T-cell (primary cell): ENCODE measurements at regions not wholly inside any gene's neighbourhood (a gene's known extent, or its start where the extent isn't known, plus 50 kb on each side); places are given as distances from the start of the nearest gene placed in this dataset.
"Not testable (repeated sequence)": the region's sequence is repeated elsewhere in the genome, so short reads cannot be mapped to it uniquely, and the experiment has no call there.

ENCODE experiments used
- ATAC-seq, 4 experiments: fragments of 200-7000 bp in 3 of 4; fragments of 150-1000 bp in 1 of 4; cut with Tn5 transposase; replicated peaks in 1 of 4; 1 replicate in 3 of 4; 2 replicates in 1 of 4; pipeline ENCODE4 v1.10.0; 2021; ENCODE audit warnings: moderate library complexity in 3 of 4, mild to moderate bottlenecking in 2 of 4, moderate number of reproducible peaks in 1 of 4
- CTCF ChIA-PET, 2 donors: fragments of 300-600 bp; sonication (Branson Sonifier 250); formaldehyde crosslinking; loops; one replicate each; lab custom pipeline; 2022; ENCODE audit warnings: antibody characterized with exemption in 2 of 2; lab: Charles Lee
- POLR2A ChIA-PET, 2 donors: fragments of 300-600 bp; sonication (Branson Sonifier 250); formaldehyde crosslinking; loops; one replicate each; lab custom pipeline; 2022; ENCODE audit warnings: antibody characterized with exemption in 2 of 2; lab: Charles Lee
- DNase-seq, 35 experiments: peaks; one replicate each; pipeline versions ENCODE4 v3.0.0 to v3.0.0-alpha.2; 2013 to 2023
- H3K27ac ChIP-seq: one replicate; pipeline ENCODE4 v1.5.1; 2013; ENCODE audit warnings: low read length
- H3K27me3 ChIP-seq, 2 experiments: replicated peaks in 1 of 2; 1 replicate in 1 of 2; 2 replicates in 1 of 2; pipeline versions ENCODE4 v1.6.1 to v1.7.0; 2013; ENCODE audit warnings: low read length in 1 of 2, mixed read lengths in 1 of 2; ENCODE audit not compliant: control insufficient read depth in 2 of 2, insufficient read depth in 2 of 2; ENCODE audit errors: extremely low read depth in 1 of 2
- H3K36me3 ChIP-seq, 2 donors: 1 replicate in 1 of 2; 2 replicates in 1 of 2; pipeline versions ENCODE4 v1.6.1 to v1.7.0; 2013; ENCODE audit warnings: low read length in 1 of 2; ENCODE audit not compliant: control insufficient read depth in 2 of 2, insufficient read depth in 1 of 2; ENCODE audit errors: extremely low read depth in 1 of 2
- H3K4me1 ChIP-seq, 2 experiments: 1 replicate in 1 of 2; 2 replicates in 1 of 2; pipeline versions ENCODE4 v1.6.1 to v1.7.0; 2013; ENCODE audit warnings: low read length in 2 of 2, mixed read lengths in 1 of 2; ENCODE audit not compliant: insufficient read depth in 2 of 2, control insufficient read depth in 1 of 2; ENCODE audit errors: extremely low read depth in 1 of 2
- H3K4me3 ChIP-seq, 2 donors: 1 replicate in 1 of 2; 2 replicates in 1 of 2; pipeline versions ENCODE4 v1.5.1 to v1.7.0; 2013; ENCODE audit warnings: mild to moderate bottlenecking in 2 of 2, low read length in 1 of 2, moderate library complexity in 1 of 2; ENCODE audit not compliant: control insufficient read depth in 1 of 2; ENCODE audit errors: extremely low read depth in 1 of 2
- H3K9me3 ChIP-seq: 2 replicates; pipeline ENCODE4 v1.7.0; 2013
- H3K27ac Mint-ChIP-seq, 2 donors: one replicate each; pipeline ENCODE4 v1.8.0; 2020 to 2021; ENCODE audit warnings: mild to moderate bottlenecking in 2 of 2, mixed read lengths in 2 of 2
- H3K27me3 Mint-ChIP-seq, 2 donors: one replicate each; pipeline ENCODE4 v1.8.0; 2021 to 2022; ENCODE audit warnings: mixed read lengths in 2 of 2
- H3K36me3 Mint-ChIP-seq: one replicate; pipeline ENCODE4 v1.8.0; 2021; ENCODE audit warnings: mixed read lengths
- H3K4me1 Mint-ChIP-seq, 3 donors: one replicate each; pipeline ENCODE4 v1.8.0; 2020 to 2022; ENCODE audit warnings: mixed read lengths in 3 of 3, mild to moderate bottlenecking in 1 of 3
- H3K4me3 Mint-ChIP-seq, 3 donors: one replicate each; pipeline ENCODE4 v1.8.0; 2020 to 2022; ENCODE audit warnings: mild to moderate bottlenecking in 3 of 3, mixed read lengths in 3 of 3, moderate library complexity in 3 of 3
- H3K9me3 Mint-ChIP-seq, 3 donors: one replicate each; pipeline ENCODE4 v1.8.0; 2020 to 2022; ENCODE audit warnings: mixed read lengths in 3 of 3
- WGBS: methylation state at CpG from one replicate; pipeline ENCODE4 v1.1.5; 2013; ENCODE audit warnings: missing lambda C conversion rate; ENCODE audit not compliant: insufficient coverage; 5-methylcytosine and 5-hydroxymethylcytosine counted together

DNA sequence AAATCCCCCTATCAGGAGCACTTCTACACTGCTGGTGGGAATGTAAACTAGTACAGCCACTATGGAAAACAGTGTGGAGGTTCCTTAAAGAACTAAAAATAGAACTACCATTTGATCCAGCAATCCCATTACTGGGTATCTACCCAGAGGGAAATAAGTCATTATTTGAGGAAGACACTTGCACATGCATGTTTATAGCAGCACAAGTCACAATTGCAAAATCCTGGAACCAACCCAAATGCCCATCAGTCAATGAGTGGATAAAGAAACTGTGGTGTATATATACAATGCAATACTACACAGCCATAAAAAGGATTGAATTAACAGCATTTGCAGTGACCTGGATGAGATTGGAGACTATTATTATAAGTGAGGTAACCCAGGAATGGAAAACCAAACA, 111.7 kb upstream of the ID4 start:
- H3K4me3 Mint-ChIP-seq, H3K27me3 ChIP-seq, DNase-seq, H3K27ac ChIP-seq, H3K27me3 Mint-ChIP-seq, ATAC-seq, H3K27ac Mint-ChIP-seq, H3K36me3 Mint-ChIP-seq, POLR2A ChIA-PET, CTCF ChIA-PET, H3K4me3 ChIP-seq, H3K4me1 ChIP-seq, H3K9me3 Mint-ChIP-seq, H3K4me1 Mint-ChIP-seq, H3K36me3 ChIP-seq, H3K9me3 ChIP-seq: not testable (repeated sequence)

DNA sequence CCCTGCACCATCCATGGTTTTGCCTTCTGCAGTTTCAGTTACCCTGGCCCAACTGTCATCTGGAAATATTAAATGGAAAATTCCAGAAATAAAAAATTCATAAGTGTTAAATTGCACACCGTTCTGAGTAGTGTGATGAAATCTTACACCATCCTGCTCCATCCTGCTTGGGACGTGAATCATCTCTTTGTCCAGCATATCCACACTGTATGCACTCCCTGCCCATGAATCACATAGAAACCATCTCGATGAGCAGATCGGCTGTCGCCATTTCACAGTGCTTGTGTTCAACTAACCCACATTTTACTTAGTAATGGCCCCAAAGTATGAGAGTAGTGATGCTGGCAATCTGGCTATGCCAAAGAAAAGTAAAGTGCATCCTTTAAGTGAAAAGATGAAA, 105.9 kb upstream of the ID4 start:
- 100% methylated on average over 2 of the region's 5 CpGs for WGBS
- peaks cover 0 to 9% (median 0%) of the 10 kb centered on the region in 3 donors for H3K9me3 Mint-ChIP-seq
- no peaks in the 10 kb centered on the region for H3K27me3 Mint-ChIP-seq
- no peak overlapping the region for H3K27ac ChIP-seq
- no peak overlapping the region for H3K4me3 ChIP-seq
- CTCF ChIA-PET: no interaction called here
- no peak for ATAC-seq
- H3K27ac Mint-ChIP-seq: no peak overlapping the region
- DNase-seq: no peak
- no peaks in the 10 kb centered on the region for H3K36me3 ChIP-seq
- no peaks in the 10 kb centered on the region for H3K4me1 ChIP-seq
- H3K4me3 Mint-ChIP-seq: no peak overlapping the region
- H3K36me3 Mint-ChIP-seq: no peaks in the 10 kb centered on the region
- POLR2A ChIA-PET: no interaction called here
- no peaks in the 10 kb centered on the region for H3K9me3 ChIP-seq
- no peaks in the 10 kb centered on the region for H3K27me3 ChIP-seq
- no peaks in the 10 kb centered on the region for H3K4me1 Mint-ChIP-seq

DNA sequence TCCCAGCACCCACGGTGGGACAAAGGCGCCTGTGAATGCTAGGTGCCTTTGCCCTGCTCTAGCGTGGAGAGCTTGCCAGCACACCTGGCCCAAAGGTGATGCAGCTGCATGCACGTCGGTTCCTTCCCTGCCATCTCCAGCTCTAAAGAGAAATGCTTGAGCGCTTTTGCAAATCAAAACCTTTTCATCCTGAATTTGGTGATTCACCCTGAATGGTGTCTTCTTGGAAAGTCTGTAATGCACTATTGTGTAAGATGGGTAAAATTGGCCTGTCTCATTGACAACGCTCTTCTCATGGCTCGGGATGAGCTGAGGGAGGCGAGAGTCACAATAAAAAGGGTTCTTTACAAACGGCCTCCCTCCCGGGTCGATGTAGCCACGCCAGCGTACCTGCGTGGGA, 103.1 kb upstream of the ID4 start:
- WGBS: 72% methylated on average over 5 of the region's 15 CpGs
- Mint-ChIP-seq H3K27ac (no peak overlapping the region), H3K4me1 (no peaks in the 10 kb centered on the region), H3K36me3 (no peaks in the 10 kb centered on the region), H3K27me3 (no peaks in the 10 kb centered on the region), H3K9me3 (peaks cover 0 to 13% (median 0%) of the 10 kb centered on the region in 3 donors), H3K4me3 (no peak overlapping the region)
- no peaks in the 10 kb centered on the region for H3K4me1 ChIP-seq
- ATAC-seq: no peak
- ChIA-PET POLR2A (no interaction called here), CTCF (no interaction called here)
- H3K27ac ChIP-seq: no peak overlapping the region
- no peaks in the 10 kb centered on the region for H3K27me3 ChIP-seq
- no peak for DNase-seq
- H3K36me3 ChIP-seq: no peaks in the 10 kb centered on the region
- no peak overlapping the region for H3K4me3 ChIP-seq
- H3K9me3 ChIP-seq: no peaks in the 10 kb centered on the region

DNA sequence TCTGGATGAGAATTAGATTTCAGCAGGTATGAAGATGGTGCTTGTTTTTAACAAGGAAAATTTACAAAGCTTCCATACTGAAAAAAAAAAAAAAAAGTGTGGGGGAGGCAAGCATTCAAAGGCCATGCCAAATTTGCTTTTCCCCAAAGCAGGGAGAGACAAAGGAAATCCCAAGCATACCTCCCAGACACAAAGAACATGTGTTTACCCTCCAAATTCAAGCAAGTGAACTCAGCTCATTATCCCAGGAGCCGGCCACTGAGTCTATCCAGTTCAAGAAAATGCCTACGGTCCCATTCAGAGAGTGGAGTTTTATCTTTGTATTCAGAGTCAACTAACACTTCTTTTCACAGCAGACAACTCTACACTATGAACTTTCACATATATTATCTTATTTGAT, 102.7 kb upstream of the ID4 start:
- Histone ChIP-seq H3K4me1 (no peaks in the 10 kb centered on the region), H3K27me3 (no peaks in the 10 kb centered on the region), H3K36me3 (no peaks in the 10 kb centered on the region), H3K4me3 (no peak overlapping the region), H3K9me3 (no peaks in the 10 kb centered on the region), H3K27ac (no peak overlapping the region)
- no peak for DNase-seq
- ChIA-PET POLR2A (no interaction called here), CTCF (no interaction called here)
- no peaks in the 10 kb centered on the region for H3K4me1 Mint-ChIP-seq
- no peaks in the 10 kb centered on the region for H3K36me3 Mint-ChIP-seq
- no peak overlapping the region for H3K27ac Mint-ChIP-seq
- H3K27me3 Mint-ChIP-seq: no peaks in the 10 kb centered on the region
- WGBS: no CpG with 5 or more reads among the region's 2 CpGs
- no peak overlapping the region for H3K4me3 Mint-ChIP-seq
- H3K9me3 Mint-ChIP-seq: peaks cover 0 to 13% (median 0%) of the 10 kb centered on the region in 3 donors
- no peak for ATAC-seq

DNA sequence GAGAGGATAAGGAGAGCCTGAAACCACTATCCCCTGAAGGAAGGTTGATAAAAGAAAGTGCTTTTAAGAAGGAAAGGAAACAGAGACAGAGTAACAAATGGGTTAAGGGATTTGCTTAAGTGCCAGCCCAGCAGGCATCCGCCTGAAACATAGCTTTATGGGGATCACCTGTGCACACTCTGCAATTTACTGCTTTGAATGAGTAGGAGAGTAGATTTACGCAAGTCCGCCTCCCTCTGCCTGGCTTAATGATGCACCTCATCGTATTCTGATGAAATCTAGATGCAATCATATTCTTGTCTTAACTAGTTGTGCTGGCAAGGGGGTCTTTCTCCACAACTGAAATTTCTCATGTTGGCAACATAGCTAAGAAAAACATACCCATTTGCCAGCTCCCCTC, 101.1 kb upstream of the ID4 start:
- 82% methylated on average over 1 of the region's 4 CpGs for WGBS
- ATAC-seq: no peak
- H3K4me3 ChIP-seq: no peak overlapping the region

DNA sequence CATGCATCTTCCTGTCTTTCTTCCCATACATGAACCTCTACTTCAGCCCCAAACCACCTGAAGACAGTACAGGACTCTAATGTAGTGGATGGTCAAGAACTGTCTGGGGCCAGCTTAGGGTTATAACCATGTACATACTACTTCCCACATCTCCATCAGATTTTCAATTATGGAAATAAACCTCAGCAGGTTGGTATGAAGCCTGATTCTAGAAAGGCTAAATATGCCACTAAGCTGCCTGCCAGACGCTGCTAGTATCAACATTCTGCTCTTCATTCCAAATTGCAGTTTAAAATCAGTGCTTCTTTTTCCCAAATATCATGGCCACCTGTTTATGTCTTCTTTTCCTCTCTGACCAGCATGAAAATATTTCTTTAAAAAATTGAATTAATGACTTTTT, 99.2 kb upstream of the ID4 start:
- 86% methylated on average over 1 of the region's 1 CpG for WGBS
- H3K27ac Mint-ChIP-seq: no peak overlapping the region
- no peak overlapping the region for H3K27ac ChIP-seq
- no peaks in the 10 kb centered on the region for H3K27me3 ChIP-seq
- H3K4me3 ChIP-seq: no peak overlapping the region
- no peak overlapping the region for H3K4me3 Mint-ChIP-seq
- peaks cover 3 to 8% (median 5%) of the 10 kb centered on the region in 3 donors for H3K9me3 Mint-ChIP-seq
- ATAC-seq (no peak), DNase-seq (no peak)
- no peaks in the 10 kb centered on the region for H3K4me1 ChIP-seq
- CTCF ChIA-PET: no interaction called here
- no peaks in the 10 kb centered on the region for H3K9me3 ChIP-seq
- H3K27me3 Mint-ChIP-seq: peaks cover 0 to 6% of the 10 kb centered on the region in 2 donors
- H3K36me3 ChIP-seq: no peaks in the 10 kb centered on the region
- POLR2A ChIA-PET: no interaction called here
- no peaks in the 10 kb centered on the region for H3K36me3 Mint-ChIP-seq
- H3K4me1 Mint-ChIP-seq: no peaks in the 10 kb centered on the region

More for the DNA sequence above, 101.1 kb upstream of the ID4 start:
- Mint-ChIP-seq H3K4me3 (no peak overlapping the region), H3K36me3 (no peaks in the 10 kb centered on the region), H3K4me1 (no peaks in the 10 kb centered on the region), H3K9me3 (peaks cover 0 to 8% (median under 1%) of the 10 kb centered on the region in 3 donors), H3K27ac (no peak overlapping the region), H3K27me3 (peaks cover 0 to 6% of the 10 kb centered on the region in 2 donors)
- no peak for DNase-seq
- Histone ChIP-seq H3K27ac (no peak overlapping the region), H3K4me1 (no peaks in the 10 kb centered on the region), H3K9me3 (no peaks in the 10 kb centered on the region), H3K36me3 (no peaks in the 10 kb centered on the region), H3K27me3 (no peaks in the 10 kb centered on the region)
- ChIA-PET CTCF (no interaction called here), POLR2A (interaction anchor here in 1 of 2 donors (0.6 kb wide), 1 partner anchor 55 kb away, joined by 3 read pairs; no protein-coding TSS in a partner anchor)

DNA sequence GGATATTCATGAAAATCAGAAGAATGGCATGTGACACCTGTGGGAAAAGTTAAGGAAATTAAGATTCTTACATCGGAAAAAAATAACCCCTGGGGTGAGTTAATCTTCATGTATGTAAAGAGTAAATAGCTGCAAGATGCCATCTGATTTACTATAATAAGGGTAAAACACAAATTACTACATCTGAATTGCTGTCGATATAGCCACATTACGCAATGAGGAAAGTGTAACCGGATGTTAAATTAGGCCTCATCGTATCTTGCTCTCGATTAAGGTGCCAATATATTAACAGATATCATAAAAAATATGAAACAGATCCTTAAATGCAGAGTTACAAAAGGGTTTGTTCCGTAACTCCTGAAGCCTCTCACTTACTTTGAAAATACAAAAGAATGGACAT, 87.4 kb upstream of the ID4 start:
- Mint-ChIP-seq H3K4me1 (no peaks in the 10 kb centered on the region), H3K4me3 (no peak overlapping the region), H3K27ac (no peak overlapping the region), H3K9me3 (peaks cover 0 to 12% (median 0%) of the 10 kb centered on the region in 3 donors), H3K36me3 (no peaks in the 10 kb centered on the region), H3K27me3 (no peaks in the 10 kb centered on the region)
- POLR2A ChIA-PET: no interaction called here
- Histone ChIP-seq H3K27me3 (no peaks in the 10 kb centered on the region), H3K36me3 (no peaks in the 10 kb centered on the region), H3K27ac (no peak overlapping the region), H3K4me1 (no peaks in the 10 kb centered on the region), H3K9me3 (no peaks in the 10 kb centered on the region), H3K4me3 (no peak overlapping the region)
- no CpG with 5 or more reads among the region's 7 CpGs for WGBS
- CTCF ChIA-PET: no interaction called here
- ATAC-seq (no peak), DNase-seq (no peak)
